Activated CD4-positive, alpha-beta T cell treated with anti-CD3 and anti-CD28 coated beads for 36 hours (primary cell): ENCODE measurements at regions not wholly inside any gene's neighbourhood (a gene's known extent, or its start where the extent isn't known, plus 50 kb on each side); places are given as distances from the start of the nearest gene placed in this dataset.
"Not testable (repeated sequence)": the region's sequence is repeated elsewhere in the genome, so short reads cannot be mapped to it uniquely, and the experiment has no call there.

ENCODE experiments used
- ATAC-seq: fragments of 200-7000 bp; cut with Tn5 transposase; one replicate; pipeline ENCODE4 v1.10.0; 2021; ENCODE audit warnings: mild to moderate bottlenecking, moderate library complexity
- CTCF ChIA-PET: fragments of 350-600 bp; sonication (Branson Sonifier 250); formaldehyde crosslinking; loops from one replicate; lab custom pipeline; 2021; ENCODE audit warnings: antibody characterized with exemption; lab: Charles Lee
- POLR2A ChIA-PET: fragments of 350-600 bp; sonication (Branson Sonifier 250); formaldehyde crosslinking; loops from one replicate; lab custom pipeline; 2021; ENCODE audit warnings: antibody characterized with exemption, inconsistent platforms; lab: Charles Lee
- DNase-seq: peaks from one replicate; pipeline ENCODE4 v3.0.0-alpha.2; 2020
- H3K27ac Mint-ChIP-seq: one replicate; pipeline ENCODE4 v1.8.0; 2021; ENCODE audit warnings: mixed read lengths
- H3K27me3 Mint-ChIP-seq: one replicate; pipeline ENCODE4 v1.8.0; 2021; ENCODE audit warnings: mixed read lengths
- H3K36me3 Mint-ChIP-seq: one replicate; pipeline ENCODE4 v1.8.0; 2021; ENCODE audit warnings: low read depth, mixed read lengths
- H3K4me1 Mint-ChIP-seq: one replicate; pipeline ENCODE4 v1.8.0; 2021; ENCODE audit warnings: mixed read lengths
- H3K4me3 Mint-ChIP-seq: one replicate; pipeline ENCODE4 v1.8.0; 2021; ENCODE audit warnings: mild to moderate bottlenecking, moderate library complexity, mixed read lengths
- H3K9me3 Mint-ChIP-seq: one replicate; pipeline ENCODE4 v1.8.0; 2021; ENCODE audit warnings: low read depth, mixed read lengths
- intact Hi-C, 2 experiments: fragments of 100-400 bp; cut with DNase I in 1 of 2; cut with micrococcal nuclease in 1 of 2; formaldehyde crosslinking; loops; one replicate each; pipeline versions ENCODE4 v1.14.2 to v1.15.1; 2022 to 2024; cut with DNase I, micrococcal nuclease

DNA sequence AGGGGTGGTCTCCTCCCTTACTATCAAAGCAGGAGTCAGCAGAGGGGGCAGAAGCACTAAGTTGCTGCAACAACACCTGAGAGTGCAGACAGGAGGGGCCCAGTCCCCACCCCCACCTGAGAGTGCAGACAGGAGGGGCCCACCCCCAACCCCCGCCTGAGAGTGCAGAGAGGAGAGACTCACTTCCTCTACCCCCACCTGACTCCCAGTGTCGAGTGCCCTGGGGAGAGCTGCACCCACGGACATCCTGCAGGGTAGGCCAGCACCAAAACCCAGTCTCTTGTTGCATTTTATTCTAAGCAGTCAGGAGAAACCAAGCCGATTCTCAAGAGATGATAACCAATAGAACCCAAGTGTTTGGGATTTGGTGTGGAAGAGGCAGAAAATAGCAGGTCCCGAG lies 78.4 kb downstream of the NAPG start:
- DNase-seq (no peak), ATAC-seq (no peak)
- no peak overlapping the region for H3K4me3 Mint-ChIP-seq
- peaks cover 12% of the 10 kb centered on the region for H3K9me3 Mint-ChIP-seq
- H3K36me3 Mint-ChIP-seq, result peaks cover 7% of the 10 kb centered on the region
- no peak overlapping the region for H3K27ac Mint-ChIP-seq
- H3K27me3 Mint-ChIP-seq, result peaks cover 3% of the 10 kb centered on the region
- CTCF ChIA-PET, result no interaction called here
- POLR2A ChIA-PET, result no interaction called here
- intact Hi-C loops, result no loop called here
- no peaks in the 10 kb centered on the region for H3K4me1 Mint-ChIP-seq

DNA sequence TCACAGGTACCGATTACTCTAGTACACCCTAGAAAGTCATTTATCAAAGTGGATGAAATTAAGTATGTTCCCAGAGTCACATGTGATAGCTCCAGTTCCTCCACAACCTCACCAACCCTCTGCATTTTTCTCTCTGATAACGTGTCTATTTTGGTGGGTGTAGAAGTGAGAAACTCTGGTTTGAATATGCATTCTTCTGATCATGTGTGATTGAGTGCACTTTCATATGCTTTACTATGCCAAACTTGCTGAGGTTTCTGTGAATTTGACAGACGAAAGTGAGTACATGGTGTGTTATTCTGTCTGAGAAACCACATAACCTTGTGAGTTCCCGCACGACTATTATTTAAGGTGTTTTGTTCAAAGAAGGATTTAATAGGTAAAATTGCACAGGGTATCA lies 81.1 kb downstream of the NAPG start:
- H3K4me1 Mint-ChIP-seq, H3K36me3 Mint-ChIP-seq, H3K4me3 Mint-ChIP-seq, H3K27ac Mint-ChIP-seq, intact Hi-C loops, POLR2A ChIA-PET, DNase-seq, H3K27me3 Mint-ChIP-seq, CTCF ChIA-PET: not testable (repeated sequence)
- peaks cover 12% of the 10 kb centered on the region for H3K9me3 Mint-ChIP-seq
- peak; percentile 9 for ATAC-seq

DNA sequence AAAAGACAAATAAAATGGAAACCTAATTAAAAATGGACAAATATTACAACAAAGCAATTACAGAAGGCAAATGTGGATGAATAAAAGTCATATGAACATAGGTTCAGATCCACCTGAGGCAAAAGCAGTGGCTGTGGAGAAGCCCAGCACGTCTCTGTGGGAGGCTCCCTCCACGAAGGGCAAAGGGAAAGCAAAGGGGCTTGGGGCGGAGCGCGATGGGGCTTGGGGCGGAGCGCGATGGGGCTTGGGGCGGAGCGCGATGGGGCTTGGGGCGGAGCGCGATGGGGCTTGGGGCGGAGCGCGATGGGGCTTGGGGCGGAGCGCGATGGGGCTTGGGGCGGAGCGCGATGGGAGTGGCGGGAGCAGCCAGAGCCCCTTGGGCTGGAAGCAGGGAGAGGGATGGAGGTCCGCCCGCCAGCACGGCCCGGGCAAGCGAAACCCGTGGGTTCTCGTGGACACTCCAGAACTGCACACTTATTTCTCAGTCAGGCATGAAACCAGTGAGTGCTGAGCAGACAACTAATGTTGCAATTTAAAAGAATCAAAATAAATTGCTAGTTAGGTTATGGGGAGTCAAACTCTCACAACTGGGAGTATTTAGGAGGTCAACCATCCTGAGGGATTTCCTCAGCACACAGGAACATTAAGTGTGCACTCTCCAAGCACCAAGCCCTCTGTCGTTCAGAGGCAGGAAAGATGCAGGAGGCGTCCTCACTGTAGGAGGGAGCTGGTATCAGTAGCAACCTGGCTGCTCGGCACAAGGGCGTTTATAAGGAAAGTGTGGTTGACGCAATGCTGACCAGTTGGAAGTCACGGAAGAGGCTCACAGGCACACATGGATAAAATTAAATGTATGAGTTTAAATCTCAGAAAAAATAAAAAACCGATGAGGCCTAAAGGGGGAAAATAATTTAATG lies 81.8 kb downstream of the NAPG start:
- ATAC-seq, intact Hi-C loops, CTCF ChIA-PET, DNase-seq, POLR2A ChIA-PET, H3K27ac Mint-ChIP-seq, H3K4me3 Mint-ChIP-seq, H3K4me1 Mint-ChIP-seq, H3K27me3 Mint-ChIP-seq, H3K36me3 Mint-ChIP-seq: not testable (repeated sequence)
- H3K9me3 Mint-ChIP-seq, result peaks cover 12% of the 10 kb centered on the region

DNA sequence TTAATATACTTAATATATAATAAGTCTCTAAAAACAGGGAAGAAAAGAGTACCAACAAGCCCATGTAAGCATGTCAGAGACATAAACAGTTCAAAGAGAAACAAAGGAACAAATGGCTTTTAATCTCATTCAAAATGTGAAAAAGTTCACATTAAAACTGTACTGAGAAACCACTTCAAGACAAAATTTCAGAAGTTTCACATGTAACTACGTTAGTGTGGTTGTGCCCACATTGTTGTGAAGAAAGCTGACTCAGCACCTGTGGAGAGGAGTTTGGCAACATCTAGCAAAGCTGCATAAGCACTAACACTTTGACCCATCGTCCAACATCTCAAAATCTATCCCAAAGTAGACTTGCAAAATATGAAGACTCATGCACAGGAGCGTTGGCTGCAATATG lies 82.6 kb downstream of the NAPG start:
- intact Hi-C loops, H3K27ac Mint-ChIP-seq, POLR2A ChIA-PET, H3K27me3 Mint-ChIP-seq, DNase-seq, H3K4me1 Mint-ChIP-seq, H3K9me3 Mint-ChIP-seq, H3K4me3 Mint-ChIP-seq, H3K36me3 Mint-ChIP-seq: not testable (repeated sequence)
- peak; percentile 33 for ATAC-seq
- CTCF ChIA-PET, result interaction anchor here (0.5 kb wide), 1 partner anchor 1618 kb away, joined by 3 read pairs; no protein-coding TSS in a partner anchor

DNA sequence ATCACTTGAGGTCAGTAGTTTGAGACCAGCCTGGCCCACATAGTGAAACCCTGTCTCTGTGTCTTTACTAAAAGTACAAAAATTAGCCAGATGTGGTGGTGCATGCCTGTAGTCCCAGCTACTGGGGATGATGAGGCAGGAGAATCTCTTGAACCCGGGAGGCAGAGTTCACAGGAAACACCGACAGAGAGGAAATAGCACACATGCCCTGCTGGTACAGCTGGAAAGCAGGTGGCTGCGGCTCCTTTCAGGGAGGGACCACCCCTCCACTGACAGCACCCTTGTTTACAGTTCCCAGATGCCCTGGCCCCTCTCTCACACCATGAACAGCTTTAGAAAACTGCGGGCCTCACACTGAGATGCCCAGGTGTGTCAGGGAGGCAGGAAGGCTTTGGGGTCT lies 83.2 kb downstream of the NAPG start:
- H3K4me3 Mint-ChIP-seq, H3K9me3 Mint-ChIP-seq, intact Hi-C loops, H3K27me3 Mint-ChIP-seq, DNase-seq, H3K36me3 Mint-ChIP-seq, H3K4me1 Mint-ChIP-seq, ATAC-seq, POLR2A ChIA-PET, H3K27ac Mint-ChIP-seq: not testable (repeated sequence)
- CTCF ChIA-PET, result interaction anchor here (0.5 kb wide), 1 partner anchor 1617 kb away, joined by 3 read pairs; no protein-coding TSS in a partner anchor

DNA sequence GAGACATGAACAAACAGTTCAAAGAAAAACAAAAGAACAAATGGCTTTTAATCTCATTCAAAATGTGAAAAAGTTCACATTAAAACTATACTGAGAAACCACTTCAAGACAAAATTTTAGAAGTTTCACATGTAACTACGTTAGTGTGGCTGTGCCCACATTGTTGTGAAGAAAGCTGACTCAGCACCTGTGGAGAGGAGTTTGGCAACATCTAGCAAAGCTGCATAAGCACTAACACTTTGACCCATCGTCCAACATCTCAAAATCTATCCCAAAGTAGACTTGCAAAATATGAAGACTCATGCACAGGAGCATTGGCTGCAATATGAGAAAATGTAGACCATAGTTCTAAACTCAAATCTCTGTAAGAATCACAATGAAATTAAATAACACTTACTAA lies 87.4 kb downstream of the NAPG start:
- H3K4me1 Mint-ChIP-seq, H3K27ac Mint-ChIP-seq, H3K36me3 Mint-ChIP-seq, H3K4me3 Mint-ChIP-seq, intact Hi-C loops, H3K27me3 Mint-ChIP-seq, POLR2A ChIA-PET, H3K9me3 Mint-ChIP-seq, CTCF ChIA-PET: not testable (repeated sequence)
- peak; percentile 10 for DNase-seq
- ATAC-seq, result peak; percentile 16

DNA sequence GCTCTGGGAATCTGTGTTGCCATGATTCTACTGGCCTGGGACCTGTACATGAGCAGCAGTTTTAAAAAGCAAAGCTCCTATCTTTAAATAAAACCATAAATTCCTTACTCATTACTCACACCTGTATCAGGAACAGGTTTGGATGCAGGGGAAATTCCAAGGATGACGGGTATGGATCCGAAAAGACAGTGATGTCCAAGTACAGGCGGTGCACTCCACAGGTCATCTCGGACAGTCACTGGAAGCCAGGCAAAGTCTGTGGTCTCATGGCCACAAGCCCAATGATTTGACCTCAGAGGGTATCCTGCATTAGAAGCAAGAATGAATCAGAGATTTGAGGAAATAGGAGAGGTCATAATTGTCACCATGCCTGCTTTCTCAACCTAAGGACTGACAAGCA lies 90.9 kb downstream of the NAPG start:
- H3K9me3 Mint-ChIP-seq, intact Hi-C loops, H3K27me3 Mint-ChIP-seq, DNase-seq, CTCF ChIA-PET, POLR2A ChIA-PET, ATAC-seq, H3K4me1 Mint-ChIP-seq, H3K36me3 Mint-ChIP-seq, H3K4me3 Mint-ChIP-seq, H3K27ac Mint-ChIP-seq: not testable (repeated sequence)

DNA sequence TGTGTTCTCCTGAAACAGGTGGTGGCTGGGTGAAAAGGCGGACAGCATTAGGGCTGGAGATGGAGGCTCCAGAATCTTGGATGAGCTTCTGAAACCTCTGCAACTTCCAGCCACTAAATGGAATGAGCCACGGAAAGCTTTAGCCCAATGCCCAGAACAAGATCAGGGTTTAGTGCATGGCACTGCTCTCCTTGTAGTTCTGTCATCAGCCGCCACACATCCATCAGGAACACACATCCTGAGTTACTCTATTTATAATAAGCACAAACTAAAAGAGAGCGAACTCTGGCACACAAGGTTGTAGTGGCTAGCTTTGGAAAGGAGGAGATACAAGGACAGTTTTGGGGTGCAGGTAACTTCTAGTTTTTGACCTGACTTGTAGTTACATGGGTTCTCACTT lies 93.0 kb downstream of the NAPG start:
- POLR2A ChIA-PET, ATAC-seq, intact Hi-C loops, H3K4me1 Mint-ChIP-seq, H3K9me3 Mint-ChIP-seq, H3K36me3 Mint-ChIP-seq, H3K4me3 Mint-ChIP-seq, H3K27me3 Mint-ChIP-seq, DNase-seq, H3K27ac Mint-ChIP-seq, CTCF ChIA-PET: not testable (repeated sequence)

DNA sequence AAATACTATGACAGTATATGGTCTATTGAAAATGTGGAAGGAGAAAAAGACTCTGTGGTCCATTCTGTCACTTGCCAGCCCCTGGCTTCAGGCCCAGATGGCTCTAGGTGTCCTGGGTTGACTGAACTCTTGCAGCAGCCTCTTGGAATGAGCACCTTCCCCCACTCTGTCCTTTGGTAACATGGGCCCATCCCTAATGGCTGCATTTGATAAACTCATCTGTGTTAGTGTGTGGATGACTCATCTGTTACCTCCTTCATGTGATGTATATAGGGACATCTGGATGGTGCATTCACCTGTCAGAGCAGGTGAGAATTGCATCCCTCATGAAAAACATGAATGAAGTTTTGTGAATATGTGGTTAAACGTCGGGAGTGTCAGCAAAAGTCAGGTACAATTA lies 93.5 kb downstream of the NAPG start:
- H3K27me3 Mint-ChIP-seq, H3K27ac Mint-ChIP-seq, ATAC-seq, H3K4me3 Mint-ChIP-seq, H3K9me3 Mint-ChIP-seq, DNase-seq, H3K36me3 Mint-ChIP-seq, H3K4me1 Mint-ChIP-seq, intact Hi-C loops, CTCF ChIA-PET, POLR2A ChIA-PET: not testable (repeated sequence)

DNA sequence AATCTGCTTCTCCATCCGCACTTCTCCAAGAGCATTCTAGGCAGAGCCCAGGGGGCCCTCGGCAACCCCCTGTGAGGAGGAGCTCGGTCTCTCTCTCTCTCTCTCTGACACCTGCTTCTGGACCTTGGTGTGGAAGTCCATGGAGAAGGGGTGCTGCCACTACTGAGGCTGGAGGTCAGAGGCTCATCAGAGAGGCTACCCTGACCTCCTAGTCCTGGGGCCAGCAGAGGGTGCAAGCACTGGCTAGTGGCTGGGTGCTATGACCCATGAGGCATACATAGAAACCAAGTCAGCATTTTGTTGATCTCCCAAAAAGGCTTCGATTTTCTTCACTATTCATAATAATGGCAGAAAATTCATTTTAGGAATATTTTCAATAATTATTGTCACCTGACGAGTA lies 94.0 kb downstream of the NAPG start:
- POLR2A ChIA-PET, CTCF ChIA-PET, H3K9me3 Mint-ChIP-seq, H3K4me3 Mint-ChIP-seq, H3K27me3 Mint-ChIP-seq, H3K36me3 Mint-ChIP-seq, H3K4me1 Mint-ChIP-seq, ATAC-seq, H3K27ac Mint-ChIP-seq, DNase-seq: not testable (repeated sequence)
- intact Hi-C loops, result loop anchor here in 1 of 2 experiments (10.0 kb wide), 1 partner anchor 1595 kb away; no protein-coding TSS in a partner anchor
